ENCODE measurements at regions not wholly inside any gene's neighbourhood (a gene's known extent, or its start where the extent isn't known, plus 50 kb on each side); places are given as distances from the start of the nearest gene placed in this dataset.

DNA sequence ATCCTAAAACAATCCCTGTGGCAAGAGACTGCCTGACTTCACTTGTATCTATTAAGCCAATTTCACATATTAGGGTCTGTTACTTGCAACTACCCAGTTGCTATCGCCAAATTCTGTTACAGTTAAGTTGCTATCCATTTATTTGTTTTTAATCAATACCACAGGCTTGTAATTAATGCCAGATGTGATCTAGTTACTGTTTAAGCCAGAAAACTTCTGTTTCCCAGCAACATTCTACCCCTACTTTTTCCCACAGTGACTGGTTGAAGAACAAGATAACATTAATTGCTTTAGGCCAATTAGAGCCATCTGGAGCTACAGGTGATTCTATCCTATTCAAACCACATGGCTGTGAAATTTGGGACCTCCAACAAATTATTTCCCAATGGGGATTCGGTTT lies 131.3 kb downstream of the ALOX5 start:
- TF ChIP-seq POLR2AphosphoS5 (IDR thresholded peaks at IDR 0.05; ENCODE audit: low read depth) (no peak), CREB1 (CRISPR knock-in tag; IDR thresholded peaks at IDR 0.05; ENCODE audit: low read depth) (no peak), EZH2phosphoT487 (IDR thresholded peaks at IDR 0.05; ENCODE audit: unreplicated experiment) (no peak), JUNB (IDR thresholded peaks at IDR 0.05; ENCODE audit: unreplicated experiment) (no peak)
- TF ChIP-seq, protein P1, sequence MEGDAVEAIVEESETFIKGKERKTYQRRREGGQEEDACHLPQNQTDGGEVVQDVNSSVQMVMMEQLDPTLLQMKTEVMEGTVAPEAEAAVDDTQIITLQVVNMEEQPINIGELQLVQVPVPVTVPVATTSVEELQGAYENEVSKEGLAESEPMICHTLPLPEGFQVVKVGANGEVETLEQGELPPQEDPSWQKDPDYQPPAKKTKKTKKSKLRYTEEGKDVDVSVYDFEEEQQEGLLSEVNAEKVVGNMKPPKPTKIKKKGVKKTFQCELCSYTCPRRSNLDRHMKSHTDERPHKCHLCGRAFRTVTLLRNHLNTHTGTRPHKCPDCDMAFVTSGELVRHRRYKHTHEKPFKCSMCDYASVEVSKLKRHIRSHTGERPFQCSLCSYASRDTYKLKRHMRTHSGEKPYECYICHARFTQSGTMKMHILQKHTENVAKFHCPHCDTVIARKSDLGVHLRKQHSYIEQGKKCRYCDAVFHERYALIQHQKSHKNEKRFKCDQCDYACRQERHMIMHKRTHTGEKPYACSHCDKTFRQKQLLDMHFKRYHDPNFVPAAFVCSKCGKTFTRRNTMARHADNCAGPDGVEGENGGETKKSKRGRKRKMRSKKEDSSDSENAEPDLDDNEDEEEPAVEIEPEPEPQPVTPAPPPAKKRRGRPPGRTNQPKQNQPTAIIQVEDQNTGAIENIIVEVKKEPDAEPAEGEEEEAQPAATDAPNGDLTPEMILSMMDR (conservative IDR thresholded peaks at IDR 0.05; ENCODE audit: low read depth in 2 of 2): no peak
- TF ChIP-seq, protein P2, sequence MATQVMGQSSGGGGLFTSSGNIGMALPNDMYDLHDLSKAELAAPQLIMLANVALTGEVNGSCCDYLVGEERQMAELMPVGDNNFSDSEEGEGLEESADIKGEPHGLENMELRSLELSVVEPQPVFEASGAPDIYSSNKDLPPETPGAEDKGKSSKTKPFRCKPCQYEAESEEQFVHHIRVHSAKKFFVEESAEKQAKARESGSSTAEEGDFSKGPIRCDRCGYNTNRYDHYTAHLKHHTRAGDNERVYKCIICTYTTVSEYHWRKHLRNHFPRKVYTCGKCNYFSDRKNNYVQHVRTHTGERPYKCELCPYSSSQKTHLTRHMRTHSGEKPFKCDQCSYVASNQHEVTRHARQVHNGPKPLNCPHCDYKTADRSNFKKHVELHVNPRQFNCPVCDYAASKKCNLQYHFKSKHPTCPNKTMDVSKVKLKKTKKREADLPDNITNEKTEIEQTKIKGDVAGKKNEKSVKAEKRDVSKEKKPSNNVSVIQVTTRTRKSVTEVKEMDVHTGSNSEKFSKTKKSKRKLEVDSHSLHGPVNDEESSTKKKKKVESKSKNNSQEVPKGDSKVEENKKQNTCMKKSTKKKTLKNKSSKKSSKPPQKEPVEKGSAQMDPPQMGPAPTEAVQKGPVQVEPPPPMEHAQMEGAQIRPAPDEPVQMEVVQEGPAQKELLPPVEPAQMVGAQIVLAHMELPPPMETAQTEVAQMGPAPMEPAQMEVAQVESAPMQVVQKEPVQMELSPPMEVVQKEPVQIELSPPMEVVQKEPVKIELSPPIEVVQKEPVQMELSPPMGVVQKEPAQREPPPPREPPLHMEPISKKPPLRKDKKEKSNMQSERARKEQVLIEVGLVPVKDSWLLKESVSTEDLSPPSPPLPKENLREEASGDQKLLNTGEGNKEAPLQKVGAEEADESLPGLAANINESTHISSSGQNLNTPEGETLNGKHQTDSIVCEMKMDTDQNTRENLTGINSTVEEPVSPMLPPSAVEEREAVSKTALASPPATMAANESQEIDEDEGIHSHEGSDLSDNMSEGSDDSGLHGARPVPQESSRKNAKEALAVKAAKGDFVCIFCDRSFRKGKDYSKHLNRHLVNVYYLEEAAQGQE (IDR thresholded peaks at IDR 0.05; ENCODE audit: unreplicated experiment): no peak
